HCT116 (cell line): ENCODE measurements at regions not wholly inside any gene's neighbourhood (a gene's known extent, or its start where the extent isn't known, plus 50 kb on each side); places are given as distances from the start of the nearest gene placed in this dataset.

Source experiments
- ATAC-seq: fragments of 200-7000 bp; cut with Tn5 transposase; 2 replicates; pipeline ENCODE4 v1.9.1; 2020; ENCODE audit warnings: mild to moderate bottlenecking, moderate library complexity
- BruUV-seq: library from RNA; stranded (reverse); fragments of 400-500 nt; replicated peaks from 2 replicates; lab custom pipeline; 2021; lab: Mats Ljungman, UMichigan
- CTCF ChIA-PET: fragments of 300-600 bp; sonication (Branson Sonifier 250); formaldehyde crosslinking; loops from one replicate; lab custom pipeline; 2021; ENCODE audit warnings: antibody characterized with exemption; lab: Charles Lee
- POLR2A ChIA-PET: fragments of 300-600, 350-600 bp; sonication (Branson Sonifier 250); formaldehyde crosslinking; loops from one replicate; lab custom pipeline; 2021; ENCODE audit warnings: antibody characterized with exemption; lab: Charles Lee
- RAD21 ChIA-PET, 2 experiments: fragments of 300-600 bp; sonication (Branson Sonifier 250); formaldehyde crosslinking; loops; one replicate each; lab custom pipeline; 2023; ENCODE audit warnings: low total read pairs in 2 of 2; ENCODE audit not compliant: uncharacterized antibody in 2 of 2, unreplicated experiment in 2 of 2, low non-redundant PET in 1 of 2; lab: Charles Lee
- DNase-seq: peaks from one replicate; pipeline ENCODE4 v3.0.0-alpha.2; 2010; ENCODE audit warnings: low read depth, low spot score
- H2AFZ ChIP-seq: fragments of 200-600 bp; shearing (Covaris generic), sonication (generic); 2 replicates; pipeline ENCODE4 v1.6.1; 2017; ENCODE audit warnings: low read depth, mixed run types, mixed read lengths, antibody characterized with exemption, low read length; ENCODE audit not compliant: poor library complexity, severe bottlenecking
- H3K27ac ChIP-seq: 2 replicates; pipeline ENCODE4 v1.5.1; 2012; ENCODE audit warnings: low read depth, low read length
- H3K27me3 ChIP-seq: fragments of 200-600 bp; sonication (generic); 2 replicates; pipeline ENCODE4 v1.6.1; 2016; ENCODE audit warnings: mixed run types, low read length, mixed read lengths; ENCODE audit not compliant: insufficient read depth
- H3K36me3 ChIP-seq, 2 experiments: fragments of 200-500 bp in 1 of 2; fragments of 200-600 bp in 1 of 2; sonication (Bioruptor generic) in 1 of 2; sonication (generic) in 1 of 2; 2 replicates each; pipeline versions ENCODE4 v1.5.1 to v1.6.1; 2014 to 2016; ENCODE audit warnings: low read length in 2 of 2, inconsistent platforms in 1 of 2, mixed read lengths in 1 of 2, mixed run types in 1 of 2; ENCODE audit not compliant: insufficient read depth in 2 of 2, control insufficient read depth in 1 of 2
- H3K4me1 ChIP-seq, 2 experiments: fragments of 200-600 bp in 1 of 2; sonication (generic) in 1 of 2; 2 replicates each; pipeline versions ENCODE4 v1.5.1 to v1.6.1; 2012 to 2017; ENCODE audit warnings: low read length in 2 of 2, inconsistent platforms in 1 of 2, mild to moderate bottlenecking in 1 of 2, mixed read lengths in 1 of 2, mixed run types in 1 of 2, moderate library complexity in 1 of 2; ENCODE audit not compliant: insufficient read depth in 2 of 2, control insufficient read depth in 1 of 2
- H3K4me2 ChIP-seq: fragments of 200-600 bp; sonication (generic); 2 replicates; pipeline ENCODE4 v1.6.1; 2017; ENCODE audit warnings: mixed run types, low read length, mixed read lengths
- H3K4me3 ChIP-seq, 2 experiments: fragments of 200-600 bp in 1 of 2; sonication (generic) in 1 of 2; replicated peaks in 1 of 2; 2 replicates each; pipeline ENCODE4 v1.5.1; 2011 to 2016; ENCODE audit warnings: low read length in 2 of 2, control low read depth in 1 of 2, low read depth in 1 of 2, mild to moderate bottlenecking in 1 of 2, mixed read lengths in 1 of 2, mixed run types in 1 of 2
- H3K79me2 ChIP-seq: fragments of 200-600 bp; sonication (generic); 2 replicates; pipeline ENCODE4 v1.6.1; 2017; ENCODE audit warnings: mild to moderate bottlenecking, mixed run types, low read length, moderate library complexity, mixed read lengths; ENCODE audit not compliant: insufficient read depth
- H3K9ac ChIP-seq: fragments of 200-600 bp; sonication (generic); 2 replicates; pipeline ENCODE4 v1.6.1; 2016; ENCODE audit warnings: low read length, mixed read lengths
- H3K9me2 ChIP-seq: fragments of 200-600 bp; sonication (generic), shearing (Covaris generic); 2 replicates; pipeline ENCODE4 v1.6.1; 2017; ENCODE audit warnings: mixed run types, mild to moderate bottlenecking, moderate library complexity; ENCODE audit not compliant: insufficient read depth
- H3K9me3 ChIP-seq, 2 experiments: fragments of 200-500 bp in 1 of 2; fragments of 200-600 bp in 1 of 2; sonication (Bioruptor generic) in 1 of 2; sonication (generic) in 1 of 2; 2 replicates each; pipeline ENCODE4 v1.6.1; 2014 to 2017; ENCODE audit warnings: low read length in 2 of 2, mixed read lengths in 2 of 2, inconsistent platforms in 1 of 2, low read depth in 1 of 2, mild to moderate bottlenecking in 1 of 2, mixed run types in 1 of 2, moderate library complexity in 1 of 2; ENCODE audit not compliant: control insufficient read depth in 1 of 2, insufficient read depth in 1 of 2
- H4K20me1 ChIP-seq: fragments of 200-600 bp; sonication (generic), shearing (Covaris generic); 2 replicates; pipeline ENCODE4 v1.6.1; 2017; ENCODE audit warnings: mixed run types, mild to moderate bottlenecking, moderate library complexity; ENCODE audit not compliant: insufficient read depth
- CBX3 ChIP-seq: IDR thresholded peaks from 2 replicates; pipeline ENCODE4 v1.6.1; 2012; ENCODE audit warnings: low read depth
- EGR1 ChIP-seq: IDR thresholded peaks from 2 replicates; pipeline ENCODE4 v1.6.1; 2012; ENCODE audit warnings: low read depth
- EZH2phosphoT487 ChIP-seq: fragments of 200-600 bp; IDR thresholded peaks from 2 replicates; pipeline ENCODE4 v1.6.1; 2018; ENCODE audit warnings: antibody characterized with exemption, borderline replicate concordance
- FOSL1 ChIP-seq: IDR thresholded peaks from 2 replicates; pipeline ENCODE4 v1.6.1; 2012; ENCODE audit warnings: low read depth
- SIN3A ChIP-seq: IDR thresholded peaks from 2 replicates; pipeline ENCODE4 v1.6.1; 2012; ENCODE audit warnings: low read depth
- TCF7L2 ChIP-seq: IDR thresholded peaks from 2 replicates; pipeline ENCODE4 v1.7.0; 2011; ENCODE audit warnings: borderline replicate concordance, inconsistent platforms; ENCODE audit not compliant: insufficient read depth, insufficient read length; ENCODE audit errors: extremely low read depth
- ZFX ChIP-seq: fragments of 450-650 bp; IDR thresholded peaks from 2 replicates; pipeline ENCODE4 v1.6.1; 2017
- ZNF274 ChIP-seq: fragments of 200-500 bp; sonication (Bioruptor generic); IDR thresholded peaks from 2 replicates; pipeline ENCODE4 v1.6.1; 2014; ENCODE audit warnings: mild to moderate bottlenecking, low read depth, low read length, inconsistent platforms
- intact Hi-C: fragments of 100-400 bp; cut with micrococcal nuclease; formaldehyde crosslinking; loops from 2 replicates; pipeline ENCODE4 v1.10.0; 2022
- TF ChIP-seq, protein P1 (sequence below): IDR thresholded peaks from 2 replicates; pipeline ENCODE4 v1.6.1; 2012
- TF ChIP-seq, protein P2 (sequence below): IDR thresholded peaks from 2 replicates; pipeline ENCODE4 v1.6.1; 2012; ENCODE audit warnings: low read depth
- TF ChIP-seq, protein P3 (sequence below): IDR thresholded peaks from 2 replicates; pipeline ENCODE4 v1.6.1; 2012

DNA sequence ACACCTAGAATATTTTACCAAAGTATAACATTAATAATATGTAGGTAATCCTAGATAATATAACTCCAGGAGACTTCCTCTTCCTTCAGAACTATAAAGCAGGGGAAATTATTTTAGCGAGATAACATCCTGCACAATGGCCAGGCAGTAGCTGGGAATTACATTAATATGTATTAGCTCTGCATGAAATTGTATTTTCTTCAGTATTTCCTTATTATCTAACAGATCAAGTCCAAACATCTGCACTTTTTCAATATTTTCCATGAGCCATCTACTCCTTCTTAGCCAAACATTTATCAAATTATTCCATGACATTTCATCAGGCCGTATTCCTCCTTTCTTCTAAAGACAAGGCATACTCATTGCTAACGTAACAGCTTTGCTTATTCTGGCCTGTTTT is 98.8 kb upstream of the PCDH9 start:
- no peaks in the 10 kb centered on the region for H4K20me1 ChIP-seq
- H3K9me3 ChIP-seq: 0 out of 4 replicates have a peak, but pooled peaks cover 0 to 4% of the 10 kb centered on the region in 2 experiments

DNA sequence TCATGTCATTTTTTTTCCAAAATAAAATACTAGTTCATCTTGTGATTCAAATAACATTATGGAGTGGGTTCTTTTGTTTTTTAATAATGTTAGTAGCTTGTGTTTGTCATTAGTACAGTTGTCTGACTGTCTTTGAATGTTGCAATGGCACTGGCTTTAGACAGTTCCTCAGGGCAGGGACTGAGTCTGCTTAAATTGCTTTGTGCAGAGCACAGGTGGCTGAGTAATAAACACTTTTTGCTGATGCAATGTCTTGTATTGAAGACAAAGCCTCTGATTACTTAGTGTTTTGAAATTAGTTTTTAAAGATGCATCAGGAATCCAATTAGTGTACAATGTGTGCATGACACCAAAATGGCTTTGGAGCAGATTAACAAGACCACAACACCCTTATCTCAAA is 88.7 kb upstream of the PCDH9 start:
- no TSS peak for BruUV-seq
- CTCF ChIA-PET: no interaction called here
- 0 out of 4 replicates have a peak, but pooled peaks cover 0 to under 1% of the 10 kb centered on the region in 2 experiments for H3K9me3 ChIP-seq
- H3K4me3 ChIP-seq: no peak overlapping the region
- H4K20me1 ChIP-seq: no peaks in the 10 kb centered on the region
- intact Hi-C loops: no loop called here
- POLR2A ChIA-PET: no interaction called here
- no peaks in the 10 kb centered on the region for H3K27me3 ChIP-seq
- ATAC-seq: no peak
- no peak for DNase-seq
- no peaks in the 10 kb centered on the region for H3K79me2 ChIP-seq
- H3K9ac ChIP-seq: no peak overlapping the region
- RAD21 ChIA-PET: no interaction called here
- no peaks in the 10 kb centered on the region for H3K9me2 ChIP-seq
- H3K4me1 ChIP-seq: no peaks in the 10 kb centered on the region
- H3K36me3 ChIP-seq: no peaks in the 10 kb centered on the region
- no peak overlapping the region for H3K27ac ChIP-seq
- H2AFZ ChIP-seq: no peak overlapping the region
- no peak overlapping the region for H3K4me2 ChIP-seq
- TF ChIP-seq, protein P1, sequence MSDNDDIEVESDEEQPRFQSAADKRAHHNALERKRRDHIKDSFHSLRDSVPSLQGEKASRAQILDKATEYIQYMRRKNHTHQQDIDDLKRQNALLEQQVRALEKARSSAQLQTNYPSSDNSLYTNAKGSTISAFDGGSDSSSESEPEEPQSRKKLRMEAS: no peak
- TF ChIP-seq TCF7L2 (no peak), EGR1 (no peak), ZNF274 (no peak), ZFX (no peak), CBX3 (no peak), SIN3A (no peak), FOSL1 (no peak), EZH2phosphoT487 (no peak)
- TF ChIP-seq, protein P2, sequence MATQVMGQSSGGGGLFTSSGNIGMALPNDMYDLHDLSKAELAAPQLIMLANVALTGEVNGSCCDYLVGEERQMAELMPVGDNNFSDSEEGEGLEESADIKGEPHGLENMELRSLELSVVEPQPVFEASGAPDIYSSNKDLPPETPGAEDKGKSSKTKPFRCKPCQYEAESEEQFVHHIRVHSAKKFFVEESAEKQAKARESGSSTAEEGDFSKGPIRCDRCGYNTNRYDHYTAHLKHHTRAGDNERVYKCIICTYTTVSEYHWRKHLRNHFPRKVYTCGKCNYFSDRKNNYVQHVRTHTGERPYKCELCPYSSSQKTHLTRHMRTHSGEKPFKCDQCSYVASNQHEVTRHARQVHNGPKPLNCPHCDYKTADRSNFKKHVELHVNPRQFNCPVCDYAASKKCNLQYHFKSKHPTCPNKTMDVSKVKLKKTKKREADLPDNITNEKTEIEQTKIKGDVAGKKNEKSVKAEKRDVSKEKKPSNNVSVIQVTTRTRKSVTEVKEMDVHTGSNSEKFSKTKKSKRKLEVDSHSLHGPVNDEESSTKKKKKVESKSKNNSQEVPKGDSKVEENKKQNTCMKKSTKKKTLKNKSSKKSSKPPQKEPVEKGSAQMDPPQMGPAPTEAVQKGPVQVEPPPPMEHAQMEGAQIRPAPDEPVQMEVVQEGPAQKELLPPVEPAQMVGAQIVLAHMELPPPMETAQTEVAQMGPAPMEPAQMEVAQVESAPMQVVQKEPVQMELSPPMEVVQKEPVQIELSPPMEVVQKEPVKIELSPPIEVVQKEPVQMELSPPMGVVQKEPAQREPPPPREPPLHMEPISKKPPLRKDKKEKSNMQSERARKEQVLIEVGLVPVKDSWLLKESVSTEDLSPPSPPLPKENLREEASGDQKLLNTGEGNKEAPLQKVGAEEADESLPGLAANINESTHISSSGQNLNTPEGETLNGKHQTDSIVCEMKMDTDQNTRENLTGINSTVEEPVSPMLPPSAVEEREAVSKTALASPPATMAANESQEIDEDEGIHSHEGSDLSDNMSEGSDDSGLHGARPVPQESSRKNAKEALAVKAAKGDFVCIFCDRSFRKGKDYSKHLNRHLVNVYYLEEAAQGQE: no peak
- TF ChIP-seq, protein P3, sequence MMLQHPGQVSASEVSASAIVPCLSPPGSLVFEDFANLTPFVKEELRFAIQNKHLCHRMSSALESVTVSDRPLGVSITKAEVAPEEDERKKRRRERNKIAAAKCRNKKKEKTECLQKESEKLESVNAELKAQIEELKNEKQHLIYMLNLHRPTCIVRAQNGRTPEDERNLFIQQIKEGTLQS: no peak

More for the DNA sequence above, 98.8 kb upstream of the PCDH9 start:
- POLR2A ChIA-PET: no interaction called here
- CTCF ChIA-PET: no interaction called here
- H3K4me3 ChIP-seq: no peak overlapping the region
- no TSS peak for BruUV-seq
- no peaks in the 10 kb centered on the region for H3K36me3 ChIP-seq
- H2AFZ ChIP-seq: no peak overlapping the region
- H3K9ac ChIP-seq: no peak overlapping the region
- no peaks in the 10 kb centered on the region for H3K4me1 ChIP-seq
- intact Hi-C loops: no loop called here
- H3K9me2 ChIP-seq: no peaks in the 10 kb centered on the region
- RAD21 ChIA-PET: no interaction called here
- no peak overlapping the region for H3K4me2 ChIP-seq
- H3K27ac ChIP-seq: no peak overlapping the region
- DNase-seq (no peak), ATAC-seq (no peak)
- no peaks in the 10 kb centered on the region for H3K27me3 ChIP-seq
- TF ChIP-seq ZFX: no peak
- TF ChIP-seq, protein P2: no peak
- no peaks in the 10 kb centered on the region for H3K79me2 ChIP-seq
